CD4-positive, CD25-positive, alpha-beta regulatory T cell (primary cell): ENCODE measurements at regions not wholly inside any gene's neighbourhood (a gene's known extent, or its start where the extent isn't known, plus 50 kb on each side); places are given as distances from the start of the nearest gene placed in this dataset.
A peak's percentile ranks its signal among the peaks of the same experiment; 100 is the strongest.
"Not testable (repeated sequence)": the region's sequence is repeated elsewhere in the genome, so short reads cannot be mapped to it uniquely, and the experiment has no call there.

Source experiments
- ATAC-seq, 2 donors: fragments of 150-1000 bp; cut with Tn5 transposase; one replicate each; pipeline ENCODE4 v1.10.0; 2021; ENCODE audit warnings: low read depth in 2 of 2, moderate number of reproducible peaks in 2 of 2, moderate library complexity in 1 of 2
- DNase-seq, 3 donors: peaks; one replicate each; pipeline versions ENCODE4 v3.0.0 to v3.0.0-alpha.2; 2012 to 2022; ENCODE audit warnings: mixed read lengths in 1 of 3
- H3K27ac ChIP-seq: one replicate; pipeline ENCODE4 v1.7.0; 2013; ENCODE audit warnings: mild to moderate bottlenecking, low read length; ENCODE audit not compliant: insufficient read depth, poor library complexity, severe bottlenecking
- H3K27me3 ChIP-seq: one replicate; pipeline ENCODE4 v1.7.0; 2013; ENCODE audit warnings: low read length; ENCODE audit not compliant: control insufficient read depth, insufficient read depth
- H3K36me3 ChIP-seq: one replicate; pipeline ENCODE4 v1.7.0; 2013; ENCODE audit warnings: mild to moderate bottlenecking, low read length, moderate library complexity; ENCODE audit not compliant: control insufficient read depth, insufficient read depth
- H3K4me1 ChIP-seq: 2 replicates; pipeline ENCODE4 v1.7.0; 2013; ENCODE audit warnings: mild to moderate bottlenecking, low read length; ENCODE audit not compliant: insufficient read depth, control insufficient read depth, poor library complexity, severe bottlenecking
- H3K4me3 ChIP-seq: one replicate; pipeline ENCODE4 v1.7.0; 2013; ENCODE audit warnings: low read depth, mild to moderate bottlenecking, low read length, moderate library complexity
- H3K9me3 ChIP-seq, 2 experiments: 1 replicate in 1 of 2; 2 replicates in 1 of 2; pipeline ENCODE4 v1.7.0; 2013; ENCODE audit warnings: low read length in 2 of 2, mild to moderate bottlenecking in 1 of 2, moderate library complexity in 1 of 2; ENCODE audit not compliant: control insufficient read depth in 2 of 2
- H3K27ac Mint-ChIP-seq, 3 donors: one replicate each; pipeline ENCODE4 v1.8.0; 2020 to 2022; ENCODE audit warnings: mild to moderate bottlenecking in 3 of 3, mixed read lengths in 3 of 3, moderate library complexity in 2 of 3
- H3K27me3 Mint-ChIP-seq: one replicate; pipeline ENCODE4 v1.8.0; 2022; ENCODE audit warnings: mild to moderate bottlenecking, mixed read lengths
- H3K36me3 Mint-ChIP-seq: one replicate; pipeline ENCODE4 v1.8.0; 2020; ENCODE audit warnings: mixed read lengths
- H3K4me1 Mint-ChIP-seq, 4 donors: one replicate each; pipeline ENCODE4 v1.8.0; 2020 to 2022; ENCODE audit warnings: mixed read lengths in 4 of 4, mild to moderate bottlenecking in 1 of 4
- H3K4me3 Mint-ChIP-seq, 4 donors: one replicate each; pipeline ENCODE4 v1.8.0; 2020 to 2022; ENCODE audit warnings: mild to moderate bottlenecking in 4 of 4, mixed read lengths in 4 of 4, moderate library complexity in 3 of 4
- H3K9me3 Mint-ChIP-seq, 7 donors: one replicate each; pipeline ENCODE4 v1.8.0; 2020 to 2022; ENCODE audit warnings: mixed read lengths in 7 of 7, mild to moderate bottlenecking in 3 of 7, moderate library complexity in 2 of 7

DNA sequence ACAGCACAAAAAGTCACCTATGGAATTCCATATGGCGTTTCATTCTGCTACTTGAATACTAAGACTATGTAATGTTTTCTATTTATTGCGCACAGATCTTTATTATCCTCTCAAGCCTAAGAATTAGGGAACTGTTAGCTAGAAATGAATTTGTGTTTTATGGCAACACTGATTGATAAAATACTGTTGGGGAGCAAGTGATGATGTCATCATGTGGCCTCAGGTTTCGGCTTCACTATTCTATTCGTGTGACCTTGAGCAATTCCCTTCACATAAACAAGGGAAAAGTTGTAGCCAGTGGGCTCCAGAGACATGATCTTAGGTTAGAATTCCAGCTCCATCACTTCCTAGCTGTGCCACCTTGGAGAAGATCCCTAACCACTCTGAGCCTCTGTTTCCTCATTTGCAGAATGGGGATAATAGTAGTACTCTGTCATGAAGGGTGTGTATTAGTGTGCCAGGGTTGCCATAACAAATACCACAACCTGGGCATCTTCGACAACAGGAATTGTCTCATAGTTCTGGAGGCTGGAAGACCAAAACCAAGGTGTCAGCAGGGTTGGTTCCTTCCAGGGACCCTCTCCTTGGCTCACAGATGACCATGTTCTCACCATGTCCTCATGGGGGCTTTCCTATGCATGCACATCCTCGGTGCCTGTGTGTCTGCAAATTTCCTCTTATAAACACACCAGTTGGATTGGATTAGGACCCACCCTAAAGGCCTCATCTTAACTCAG lies 371.2 kb downstream of the RRAGC start:
- Histone ChIP-seq H3K27me3 (no peaks in the 10 kb centered on the region), H3K27ac (no peak overlapping the region), H3K4me1 (no peaks in the 10 kb centered on the region), H3K4me3 (no peak overlapping the region), H3K36me3 (no peaks in the 10 kb centered on the region), H3K9me3 (no peaks in the 10 kb centered on the region)
- no peak overlapping the region for H3K4me3 Mint-ChIP-seq
- no peaks in the 10 kb centered on the region for H3K9me3 Mint-ChIP-seq
- ATAC-seq (no peak), DNase-seq (no peak)
- no peaks in the 10 kb centered on the region for H3K36me3 Mint-ChIP-seq
- peaks cover 0 to 4% (median 1%) of the 10 kb centered on the region in 4 donors for H3K4me1 Mint-ChIP-seq
- no peak overlapping the region for H3K27ac Mint-ChIP-seq
- H3K27me3 Mint-ChIP-seq = peaks cover 10% of the 10 kb centered on the region

DNA sequence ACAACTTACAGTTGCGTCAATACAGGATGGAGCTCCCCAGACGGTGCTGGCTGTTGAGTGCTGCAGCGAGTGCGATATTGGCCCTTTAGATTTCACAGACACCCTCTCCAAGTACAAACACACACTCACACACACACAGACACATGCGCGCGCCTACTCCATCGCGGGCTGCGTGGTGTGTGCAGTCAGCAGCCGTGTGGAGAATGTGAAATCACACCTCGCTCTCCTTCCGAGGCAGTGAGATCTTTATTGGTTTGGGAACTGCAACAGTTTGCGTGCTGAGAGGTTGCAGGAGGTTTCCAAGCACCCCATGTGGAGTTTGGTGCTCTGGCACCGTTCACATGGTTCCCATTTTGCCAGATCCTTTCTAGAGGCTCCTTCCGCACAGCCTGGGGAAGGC lies 372.2 kb downstream of the RRAGC start:
- Mint-ChIP-seq H3K9me3 (no peaks in the 10 kb centered on the region), H3K27me3 (peaks cover 10% of the 10 kb centered on the region), H3K4me3 (no peak overlapping the region), H3K27ac (no peak overlapping the region), H3K4me1 (peaks cover 0 to 4% (median 1%) of the 10 kb centered on the region in 4 donors), H3K36me3 (no peaks in the 10 kb centered on the region)
- ATAC-seq (no peak), DNase-seq (no peak)
- Histone ChIP-seq H3K27me3 (peaks cover 2% of the 10 kb centered on the region), H3K4me3 (no peak overlapping the region), H3K9me3 (no peaks in the 10 kb centered on the region), H3K4me1 (no peaks in the 10 kb centered on the region), H3K27ac (no peak overlapping the region), H3K36me3 (no peaks in the 10 kb centered on the region)

DNA sequence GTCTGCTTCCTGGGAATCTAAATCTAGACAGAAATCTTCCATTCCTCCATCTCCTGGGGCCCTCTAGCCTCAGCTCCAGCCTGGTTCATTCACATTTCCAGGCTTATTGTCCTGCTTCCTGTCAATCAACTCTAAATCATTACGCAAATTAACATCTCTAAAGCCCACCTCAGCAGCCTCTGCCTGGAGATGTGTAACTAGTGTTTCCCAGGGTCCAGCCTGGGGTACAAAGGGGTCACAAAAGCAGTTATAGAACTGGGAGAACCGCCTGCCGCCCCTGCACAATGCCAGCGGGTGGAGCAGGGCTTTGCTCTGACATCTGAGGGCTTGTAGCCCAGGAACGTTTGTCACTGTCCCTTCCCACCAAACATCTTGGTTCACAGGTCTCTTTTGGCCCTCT lies 373.5 kb downstream of the RRAGC start:
- Histone ChIP-seq H3K27ac (no peak overlapping the region), H3K4me3 (no peak overlapping the region), H3K36me3 (no peaks in the 10 kb centered on the region), H3K4me1 (no peaks in the 10 kb centered on the region), H3K9me3 (no peaks in the 10 kb centered on the region), H3K27me3 (peaks cover 6% of the 10 kb centered on the region)
- H3K9me3 Mint-ChIP-seq = no peaks in the 10 kb centered on the region
- H3K4me1 Mint-ChIP-seq = peaks cover 0 to 4% (median 1%) of the 10 kb centered on the region in 4 donors
- H3K4me3 Mint-ChIP-seq = no peak overlapping the region
- no peaks in the 10 kb centered on the region for H3K36me3 Mint-ChIP-seq
- peaks cover 10% of the 10 kb centered on the region for H3K27me3 Mint-ChIP-seq
- no peak overlapping the region for H3K27ac Mint-ChIP-seq
- ATAC-seq (no peak), DNase-seq (no peak)

DNA sequence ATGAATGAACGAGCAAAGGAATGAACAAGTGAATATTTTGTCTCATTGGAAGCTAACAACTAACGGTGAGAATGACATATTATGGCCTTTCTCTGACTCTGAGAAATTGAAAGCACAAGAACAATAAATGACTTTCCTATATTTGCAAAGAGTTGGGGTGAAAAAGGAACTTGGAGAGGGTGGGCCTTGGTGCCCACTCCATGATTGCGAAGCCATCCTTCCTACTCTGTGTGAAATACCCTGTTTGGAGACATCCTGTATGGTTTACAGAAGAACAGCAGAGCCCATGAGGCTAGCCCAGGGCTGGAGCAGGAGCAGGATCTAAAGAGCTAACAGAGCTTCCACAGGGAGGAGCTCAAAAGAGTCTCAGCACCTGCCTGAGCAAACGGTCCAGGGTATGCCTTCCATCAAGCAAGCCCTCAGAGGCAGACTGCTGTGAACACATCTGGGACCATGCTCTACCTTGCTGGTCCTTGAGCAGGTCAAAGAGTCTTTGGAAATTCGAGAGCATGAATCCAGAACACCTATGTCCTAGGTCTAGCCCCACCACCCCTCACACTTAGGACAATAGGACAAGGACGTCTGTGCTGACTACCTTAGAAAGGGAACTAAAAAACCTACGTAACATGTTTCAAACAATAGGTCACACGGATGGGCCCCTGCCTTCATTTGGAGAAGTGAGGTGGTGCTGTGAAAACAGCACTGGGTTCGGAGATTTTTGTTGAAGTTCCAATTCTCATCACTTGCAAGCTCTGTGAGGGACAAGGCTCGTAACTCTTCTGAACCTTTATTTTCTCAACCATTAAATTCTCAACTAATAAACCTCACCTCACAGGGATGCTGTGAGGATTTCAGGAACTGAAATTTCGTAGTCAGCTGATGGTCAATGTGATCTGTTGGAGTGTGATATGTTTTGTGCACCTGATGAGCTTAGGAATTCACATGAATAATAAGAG lies 377.4 kb downstream of the RRAGC start:
- Histone ChIP-seq H3K36me3 (no peaks in the 10 kb centered on the region), H3K4me3 (no peak overlapping the region), H3K27me3 (peaks cover 6% of the 10 kb centered on the region), H3K27ac (no peak overlapping the region), H3K9me3 (no peaks in the 10 kb centered on the region), H3K4me1 (no peaks in the 10 kb centered on the region)
- DNase-seq (no peak), ATAC-seq (no peak)
- Mint-ChIP-seq H3K27ac (peak overlapping the region in 1 of 3 donors; percentile 50), H3K4me3 (no peak overlapping the region), H3K27me3 (peaks cover 6% of the 10 kb centered on the region), H3K36me3 (no peaks in the 10 kb centered on the region), H3K9me3 (peaks cover 0 to 12% (median 0%) of the 10 kb centered on the region in 7 donors), H3K4me1 (peaks cover 0 to 2% (median under 1%) of the 10 kb centered on the region in 4 donors)

DNA sequence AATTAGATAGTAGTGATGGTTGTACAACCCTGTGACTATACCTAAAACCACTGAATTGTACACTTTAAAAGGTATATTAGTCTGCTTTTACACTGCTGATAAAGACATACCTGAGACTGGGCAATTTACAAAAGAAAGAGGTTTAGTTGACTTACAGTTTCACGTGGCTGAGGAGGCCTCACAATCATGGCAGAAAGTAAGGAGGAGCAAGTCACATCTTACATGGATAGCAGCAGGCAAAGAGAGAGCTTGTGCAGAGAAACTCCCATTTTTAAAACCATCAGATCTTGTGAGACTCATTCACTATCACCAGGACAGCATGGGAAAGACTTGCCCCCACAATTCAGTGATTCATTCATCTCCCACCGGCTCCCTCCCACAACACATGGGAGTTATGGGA lies 379.9 kb downstream of the RRAGC start:
- H3K36me3 ChIP-seq, DNase-seq, H3K27me3 Mint-ChIP-seq, H3K4me3 Mint-ChIP-seq, ATAC-seq, H3K9me3 ChIP-seq, H3K36me3 Mint-ChIP-seq, H3K27ac ChIP-seq, H3K4me1 ChIP-seq, H3K27me3 ChIP-seq, H3K4me3 ChIP-seq, H3K27ac Mint-ChIP-seq: not testable (repeated sequence)
- H3K9me3 Mint-ChIP-seq = peaks cover 0 to 12% (median 0%) of the 10 kb centered on the region in 7 donors
- H3K4me1 Mint-ChIP-seq = peaks cover 6 to 14% (median 8%) of the 10 kb centered on the region in 4 donors

DNA sequence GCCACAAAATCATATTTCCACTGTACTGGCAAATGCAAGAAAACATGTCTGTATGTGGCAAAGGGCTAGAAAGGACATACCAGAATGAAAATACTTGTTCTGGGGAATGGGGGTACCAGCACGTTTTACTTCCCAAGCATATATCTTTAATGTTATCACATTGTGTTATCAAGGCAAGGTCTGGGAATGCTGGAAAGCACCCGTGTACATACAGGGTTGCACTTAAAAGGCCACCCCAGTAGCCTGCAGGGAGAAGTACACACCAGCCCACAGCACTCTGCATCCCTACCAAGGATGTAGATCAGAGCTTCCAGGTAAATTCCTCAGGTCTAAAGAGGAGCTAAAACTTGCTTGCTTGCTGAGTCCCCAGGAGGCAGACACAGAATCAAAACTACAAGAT lies 381.8 kb downstream of the RRAGC start:
- Histone ChIP-seq H3K36me3 (no peaks in the 10 kb centered on the region), H3K4me3 (no peak overlapping the region), H3K4me1 (no peaks in the 10 kb centered on the region), H3K27ac (no peak overlapping the region), H3K9me3 (no peaks in the 10 kb centered on the region), H3K27me3 (peaks cover 10% of the 10 kb centered on the region)
- no peak for ATAC-seq
- Mint-ChIP-seq H3K4me1 (peaks cover 6 to 25% (median 8%) of the 10 kb centered on the region in 4 donors), H3K27ac (no peak overlapping the region), H3K9me3 (peaks cover 0 to 12% (median 0%) of the 10 kb centered on the region in 7 donors), H3K27me3 (peaks cover 6% of the 10 kb centered on the region), H3K4me3 (no peak overlapping the region), H3K36me3 (no peaks in the 10 kb centered on the region)
- DNase-seq = no peak

DNA sequence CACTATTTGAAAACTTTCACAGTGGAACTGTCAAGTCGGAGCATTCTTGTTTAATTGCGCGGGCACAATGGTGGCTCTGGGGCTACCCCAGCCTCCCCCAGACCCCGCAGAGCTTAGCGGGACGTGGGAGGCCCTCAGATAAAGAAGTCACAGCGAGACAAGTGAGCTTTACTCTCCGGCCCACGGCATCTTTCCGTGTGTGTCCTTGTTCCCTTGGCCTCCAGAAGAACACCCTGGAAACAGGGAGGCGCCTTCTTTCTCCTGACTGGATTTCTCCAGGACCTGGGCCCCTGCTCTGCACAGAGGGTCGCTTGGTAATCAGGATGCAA lies 382.8 kb downstream of the RRAGC start:
- no peaks in the 10 kb centered on the region for H3K36me3 Mint-ChIP-seq
- no peak overlapping the region for H3K27ac Mint-ChIP-seq
- no peaks in the 10 kb centered on the region for H3K36me3 ChIP-seq
- H3K9me3 Mint-ChIP-seq = peaks cover 0 to 12% (median 0%) of the 10 kb centered on the region in 7 donors
- peak overlapping the region in 1 of 4 donors; percentile 24 for H3K4me3 Mint-ChIP-seq
- H3K4me3 ChIP-seq = no peak overlapping the region
- no peaks in the 10 kb centered on the region for H3K9me3 ChIP-seq
- no peaks in the 10 kb centered on the region for H3K4me1 ChIP-seq
- H3K27ac ChIP-seq = no peak overlapping the region
- H3K27me3 ChIP-seq = peaks cover 5% of the 10 kb centered on the region
- H3K27me3 Mint-ChIP-seq = peaks cover 6% of the 10 kb centered on the region
- DNase-seq (no peak), ATAC-seq (no peak)
- peaks cover 6 to 25% (median 8%) of the 10 kb centered on the region in 4 donors for H3K4me1 Mint-ChIP-seq
